ENCODE measurements at regions not wholly inside any gene's neighbourhood (a gene's known extent, or its start where the extent isn't known, plus 50 kb on each side); places are given as distances from the start of the nearest gene placed in this dataset.

GRCh38 chr10:64463406-64463805 is 942.2 kb downstream of the REEP3 start:
- Mint-ChIP-seq H3K4me3 (no peak overlapping the region), H3K27me3 (ENCODE audit: insufficient read depth, low read depth, poor library complexity) (peaks cover 3% of the 10 kb centered on the region), H3K9me3 (peaks cover 47% of the 10 kb centered on the region), H3K36me3 (ENCODE audit: low read depth) (peaks cover 27% of the 10 kb centered on the region), H3K4me1 (peaks cover 2% of the 10 kb centered on the region; the same call in 2 of the 3 replicates), H3K27ac (no peak overlapping the region)
- no peaks in the 10 kb centered on the region for H3K4me1 ChIP-seq (ENCODE audit: insufficient read depth)
- TF ChIP-seq ZNF462 (CRISPR knock-in tag; IDR thresholded peaks at IDR 0.05) (no peak), ETS1 (IDR thresholded peaks at IDR 0.05) (no peak), ZNF114 (CRISPR knock-in tag; IDR thresholded peaks at IDR 0.05) (no peak), NANOG (IDR thresholded peaks at IDR 0.05; ENCODE audit: borderline replicate concordance) (no peak), CREB1 (CRISPR knock-in tag; IDR thresholded peaks at IDR 0.05; ENCODE audit: low read depth) (no peak), STAT1 (IDR thresholded peaks at IDR 0.05; ENCODE audit: unreplicated experiment) (no peak), ZNF331 (CRISPR knock-in tag; IDR thresholded peaks at IDR 0.05; ENCODE audit: low read depth) (no peak), POLR2AphosphoS5 (IDR thresholded peaks at IDR 0.05; ENCODE audit: low read depth) (no peak), EZH2 (IDR thresholded peaks at IDR 0.05; ENCODE audit: low read depth, unreplicated experiment) (no peak), EZH2phosphoT487 (IDR thresholded peaks at IDR 0.05; ENCODE audit: unreplicated experiment) (no peak), REST (IDR thresholded peaks at IDR 0.05; ENCODE audit: unreplicated experiment) (no peak), CTCF (conservative IDR thresholded peaks at IDR 0.05; ENCODE audit: low read depth in 2 of 2) (no peak), JUNB (IDR thresholded peaks at IDR 0.05; ENCODE audit: unreplicated experiment) (no peak)
- no peak overlapping the region for H3K27ac ChIP-seq (ENCODE audit: low read depth)
- H3F3A ChIP-seq (replicated peaks; ENCODE audit: low read depth) = no peaks in the 10 kb centered on the region
- no peaks in the 10 kb centered on the region for H3K36me3 ChIP-seq (ENCODE audit: insufficient read depth)
- H3K9me2 ChIP-seq (ENCODE audit: insufficient read depth) = peaks cover 7% of the 10 kb centered on the region; the same call in 1 of the 2 replicates
- no peaks in the 10 kb centered on the region for H3K27me3 ChIP-seq (ENCODE audit: insufficient read depth)
- H4K20me1 ChIP-seq (replicated peaks; ENCODE audit: insufficient read depth) = no peaks in the 10 kb centered on the region
- no peak for ATAC-seq
- DNase-seq (ENCODE audit: low spot score) = no peak
- H3K4me2 ChIP-seq = no peak overlapping the region
- H3K79me2 ChIP-seq (replicated peaks; ENCODE audit: insufficient read depth) = no peaks in the 10 kb centered on the region
- H2AFZ ChIP-seq = no peak overlapping the region
- H3K4me3 ChIP-seq = no peak overlapping the region
